Skeletal muscle satellite cell (primary cell): ENCODE measurements at regions not wholly inside any gene's neighbourhood (a gene's known extent, or its start where the extent isn't known, plus 50 kb on each side); places are given as distances from the start of the nearest gene placed in this dataset. TPM values are rescaled to one million over a fixed set of nuclear protein-coding genes. Genes with fewer than 3 reads are reported as not detected.

Source experiments
- small RNA-seq: library from RNA; depleted of rRNA; stranded (forward); fragments of <200 nt; gene quantifications from one replicate; pipeline ENCODE3, GENCODE V24; 2012

Small RNAs in the stretch of these regions (small RNA-seq; reads per million reads assigned to genes)
- gene AC116337.2 = not detected
